ENCODE measurements at regions not wholly inside any gene's neighbourhood (a gene's known extent, or its start where the extent isn't known, plus 50 kb on each side); places are given as distances from the start of the nearest gene placed in this dataset.

- no peak for TF ChIP-seq EZH2 (IDR thresholded peaks at IDR 0.05; ENCODE audit: borderline replicate concordance, insufficient read depth, low read depth, low read length, poor library complexity, severe bottlenecking)
- no peak for TF ChIP-seq CTCF (IDR thresholded peaks at IDR 0.05)
These were observed 184.3 kb downstream of the EDN1 start for GRCh38 chr6:12474167-12475140.
